HG02623 (cell line): ENCODE measurements at regions not wholly inside any gene's neighbourhood (a gene's known extent, or its start where the extent isn't known, plus 50 kb on each side); places are given as distances from the start of the nearest gene placed in this dataset.
"Not testable (repeated sequence)": the region's sequence is repeated elsewhere in the genome, so short reads cannot be mapped to it uniquely, and the experiment has no call there.

ENCODE experiments used
- ATAC-seq: cut with Tn5 transposase; IDR thresholded peaks from one replicate; pipeline ENCODE4 v1.9.1; 2021; ENCODE audit warnings: moderate library complexity; ENCODE audit not compliant: unreplicated experiment

GRCh38 chr2:225916692-225917091 lies 517.2 kb downstream of the NYAP2 start:
- no peak for ATAC-seq

GRCh38 chr2:225911019-225911418 lies 511.5 kb downstream of the NYAP2 start:
- ATAC-seq, result no peak

GRCh38 chr2:225895126-225895525 lies 495.6 kb downstream of the NYAP2 start:
- no peak for ATAC-seq

GRCh38 chr2:225894236-225894980 lies 494.9 kb downstream of the NYAP2 start:
- no peak for ATAC-seq

- ATAC-seq, result no peak
These were observed 493.6 kb downstream of the NYAP2 start for GRCh38 chr2:225893151-225893550.

GRCh38 chr2:225891771-225892170 lies 492.3 kb downstream of the NYAP2 start:
- no peak for ATAC-seq

GRCh38 chr2:225891013-225891412 lies 491.5 kb downstream of the NYAP2 start:
- no peak for ATAC-seq

GRCh38 chr2:225889452-225889851 lies 489.9 kb downstream of the NYAP2 start:
- peak; percentile 79 for ATAC-seq

- no peak for ATAC-seq
These were observed 467.6 kb downstream of the NYAP2 start for GRCh38 chr2:225867071-225867470.

- no peak for ATAC-seq
These were observed 466.0 kb downstream of the NYAP2 start for GRCh38 chr2:225865468-225865867.

GRCh38 chr2:225864394-225864793 lies 464.9 kb downstream of the NYAP2 start:
- ATAC-seq, result no peak

- ATAC-seq, result no peak
These were observed 443.4 kb downstream of the NYAP2 start for GRCh38 chr2:225842939-225843338.

- no peak for ATAC-seq
These were observed 441.8 kb downstream of the NYAP2 start for GRCh38 chr2:225841314-225841713.

GRCh38 chr2:225837328-225837727 lies 437.8 kb downstream of the NYAP2 start:
- ATAC-seq, result no peak

- ATAC-seq, result no peak
These were observed 425.4 kb downstream of the NYAP2 start for GRCh38 chr2:225824748-225825449.

- ATAC-seq, result no peak
These were observed 421.8 kb downstream of the NYAP2 start for GRCh38 chr2:225821351-225821750.

- ATAC-seq, result no peak
These were observed 421.3 kb downstream of the NYAP2 start for GRCh38 chr2:225820826-225821225.

- ATAC-seq, result no peak
These were observed 415.0 kb downstream of the NYAP2 start for GRCh38 chr2:225814554-225814953.

GRCh38 chr2:225806105-225806504 lies 406.6 kb downstream of the NYAP2 start:
- ATAC-seq, result no peak

GRCh38 chr2:225802076-225802475 lies 402.6 kb downstream of the NYAP2 start:
- ATAC-seq, result not testable (repeated sequence)

GRCh38 chr2:225797394-225797793 lies 397.9 kb downstream of the NYAP2 start:
- ATAC-seq, result no peak

- no peak for ATAC-seq
These were observed 395.3 kb downstream of the NYAP2 start for GRCh38 chr2:225794652-225795400.
